ENCODE measurements at regions not wholly inside any gene's neighbourhood (a gene's known extent, or its start where the extent isn't known, plus 50 kb on each side); places are given as distances from the start of the nearest gene placed in this dataset.
"Not testable (repeated sequence)": the region's sequence is repeated elsewhere in the genome, so short reads cannot be mapped to it uniquely, and the experiment has no call there.

DNA sequence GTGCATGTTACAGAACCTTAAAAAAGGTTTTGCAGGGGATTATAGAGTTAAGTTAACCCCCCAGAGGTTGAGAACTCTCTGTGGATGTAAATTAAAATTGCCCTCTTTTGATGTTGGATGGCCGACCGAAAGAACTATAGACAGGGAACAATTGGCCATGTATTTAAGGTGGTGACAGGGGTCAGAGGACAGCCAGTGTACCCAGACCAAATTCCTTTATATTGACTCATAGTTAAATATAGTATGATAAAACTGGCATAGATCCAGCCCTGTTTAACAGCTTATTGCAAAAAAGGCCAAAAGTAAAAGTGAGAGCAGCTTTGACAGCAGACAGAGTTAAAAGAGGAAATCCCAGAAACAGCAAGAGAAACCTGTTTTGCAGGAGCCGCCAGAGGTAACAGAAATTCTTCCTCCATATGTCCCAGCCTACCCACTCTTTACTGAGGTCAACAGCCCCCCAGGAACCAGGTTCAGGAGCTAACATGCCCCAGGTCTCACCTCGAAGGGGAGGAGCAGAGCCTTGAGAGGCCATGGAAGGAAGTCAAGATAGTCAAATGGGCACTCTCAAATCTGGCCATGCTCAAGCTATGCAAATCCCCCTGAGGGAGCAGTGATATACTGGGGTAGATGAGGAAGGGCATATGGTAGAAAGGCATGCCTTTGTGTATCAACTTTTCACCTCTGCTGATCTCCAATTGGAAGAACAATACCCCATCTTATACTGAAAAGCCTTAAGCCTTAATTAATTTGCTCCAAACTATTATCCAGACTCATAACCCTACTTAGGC is 156.4 kb upstream of the COX7C start:
- H3K4me3 ChIP-seq, result no peak overlapping the region
- peaks cover 42% of the 10 kb centered on the region for H3K9me3 ChIP-seq
- H3K36me3 ChIP-seq, result no peaks in the 10 kb centered on the region
- H3K27ac ChIP-seq, result no peak overlapping the region
- no peak overlapping the region for H3K9ac ChIP-seq
- no peaks in the 10 kb centered on the region for H3K4me1 ChIP-seq
- no peak overlapping the region for H3K4me2 ChIP-seq
- no peak for TF ChIP-seq Cebpa-rat (IDR thresholded peaks at IDR 0.05)
- no peaks in the 10 kb centered on the region for H3K27me3 ChIP-seq
- H4K20me1 ChIP-seq, result no peaks in the 10 kb centered on the region

DNA sequence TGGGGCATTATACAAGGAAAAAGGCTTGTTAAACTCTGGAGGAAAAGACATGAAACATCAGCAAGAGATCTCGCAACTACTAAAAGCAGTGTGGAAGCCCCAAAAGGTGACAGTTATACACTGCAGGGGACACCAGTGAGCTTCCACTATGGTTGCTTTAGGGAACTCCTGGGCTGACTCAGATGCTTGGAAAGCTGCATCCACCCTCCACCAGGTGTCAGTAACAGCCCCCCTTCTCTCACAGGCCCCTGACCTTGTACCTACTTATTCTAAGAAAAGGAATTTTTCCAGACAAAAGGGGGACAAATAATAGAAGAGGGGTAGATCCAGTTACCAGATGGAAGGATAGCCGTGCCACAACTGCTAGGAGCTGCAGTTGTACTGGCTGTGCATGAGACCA is 154.4 kb upstream of the COX7C start:
- H3K27ac ChIP-seq, result no peak overlapping the region
- no peaks in the 10 kb centered on the region for H3K36me3 ChIP-seq
- H3K27me3 ChIP-seq, result no peaks in the 10 kb centered on the region
- TF ChIP-seq Cebpa-rat (IDR thresholded peaks at IDR 0.05), result no peak
- no peaks in the 10 kb centered on the region for H3K4me1 ChIP-seq
- H3K9ac ChIP-seq, result no peak overlapping the region
- H3K4me2 ChIP-seq, result no peak overlapping the region
- H3K4me3 ChIP-seq, result no peak overlapping the region
- no peaks in the 10 kb centered on the region for H4K20me1 ChIP-seq
- H3K9me3 ChIP-seq, result peaks cover 51% of the 10 kb centered on the region

DNA sequence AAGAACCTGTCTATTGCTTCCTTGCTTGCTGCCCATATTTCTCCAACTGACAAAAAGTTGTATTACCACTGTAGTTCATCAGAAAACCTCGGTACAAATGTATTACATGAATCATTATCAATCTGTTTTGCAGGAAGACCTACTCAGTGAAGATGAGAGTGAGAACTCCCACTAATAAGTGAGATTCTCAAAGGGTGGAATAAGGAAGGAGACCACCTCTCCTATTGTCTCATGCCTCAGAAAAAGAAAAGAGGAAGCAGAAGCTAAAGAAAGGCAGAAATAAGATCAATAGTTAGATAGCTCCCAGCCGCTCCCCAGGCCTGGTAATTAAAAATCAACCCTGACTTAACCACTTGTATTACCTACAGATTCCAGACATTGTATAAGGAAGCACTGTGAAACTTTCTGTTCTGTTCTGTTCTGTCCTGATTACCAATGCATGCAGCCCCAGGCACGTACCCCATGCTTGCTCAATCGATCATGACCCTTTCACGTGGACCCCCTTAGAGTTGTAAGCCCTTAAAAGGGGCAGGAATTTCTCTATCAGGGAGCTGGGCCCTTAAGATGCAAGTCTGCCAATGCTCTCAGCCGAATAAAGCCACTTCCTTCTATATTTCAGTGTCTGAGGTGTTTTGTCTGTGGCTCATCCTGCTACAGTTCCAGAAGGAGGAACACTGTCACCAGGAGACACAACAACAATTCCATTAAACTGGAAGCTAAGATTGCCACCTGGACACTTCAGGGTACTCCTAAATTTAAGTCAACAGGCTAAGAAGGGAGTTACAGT is 152.5 kb upstream of the COX7C start:
- Histone ChIP-seq H3K4me2 (no peak overlapping the region), H3K9me3 (peaks cover 49% of the 10 kb centered on the region), H3K9ac (no peak overlapping the region), H4K20me1 (no peaks in the 10 kb centered on the region), H3K4me1 (no peaks in the 10 kb centered on the region), H3K4me3 (no peak overlapping the region), H3K36me3 (no peaks in the 10 kb centered on the region), H3K27ac (no peak overlapping the region), H3K27me3 (no peaks in the 10 kb centered on the region)
- TF ChIP-seq Cebpa-rat (IDR thresholded peaks at IDR 0.05), result no peak

DNA sequence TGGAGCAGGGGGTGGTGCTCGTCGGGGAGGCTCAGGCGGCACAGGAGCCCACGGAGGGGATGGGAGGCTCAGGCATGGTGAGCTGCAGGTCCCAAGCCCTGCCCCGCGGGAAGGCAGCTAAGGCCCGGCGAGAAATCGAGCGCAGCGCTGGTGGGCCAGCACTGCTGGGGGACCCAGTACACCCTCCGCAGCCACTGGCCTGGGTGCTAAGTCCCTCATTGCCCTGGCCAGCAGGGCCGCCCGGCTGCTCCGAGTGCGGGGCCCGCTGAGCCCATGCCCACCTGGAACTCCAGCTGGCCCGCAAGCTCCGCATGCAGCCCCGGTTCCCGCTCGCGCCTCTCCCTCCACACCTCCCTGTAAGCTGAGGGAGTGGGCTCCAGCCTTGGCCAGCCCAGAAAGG is 151.0 kb upstream of the COX7C start:
- not testable (repeated sequence) for H3K27me3 ChIP-seq, H3K4me1 ChIP-seq, H3K36me3 ChIP-seq, H3K4me2 ChIP-seq, H3K4me3 ChIP-seq, H4K20me1 ChIP-seq, H3K27ac ChIP-seq, H3K9ac ChIP-seq
- H3K9me3 ChIP-seq, result peaks cover 44% of the 10 kb centered on the region

DNA sequence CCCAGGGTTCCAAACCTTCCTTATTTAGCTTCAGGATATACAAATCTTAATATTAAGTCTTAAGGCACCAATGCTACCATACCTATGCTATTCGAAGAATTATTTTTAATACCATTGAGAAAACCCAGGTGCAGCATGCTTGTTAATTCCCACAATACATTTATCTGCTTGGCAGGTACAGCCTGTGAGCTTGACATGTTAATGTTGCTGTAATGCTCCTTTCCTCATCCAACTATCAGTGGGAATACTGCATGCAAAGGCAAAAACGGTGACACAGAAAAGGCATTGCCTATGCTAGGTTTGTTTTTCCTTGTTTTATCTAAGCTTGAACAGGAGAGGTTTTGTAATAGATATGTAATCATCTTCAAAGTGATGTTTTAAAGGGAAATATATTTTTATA is 135.7 kb upstream of the COX7C start:
- no peaks in the 10 kb centered on the region for H4K20me1 ChIP-seq

DNA sequence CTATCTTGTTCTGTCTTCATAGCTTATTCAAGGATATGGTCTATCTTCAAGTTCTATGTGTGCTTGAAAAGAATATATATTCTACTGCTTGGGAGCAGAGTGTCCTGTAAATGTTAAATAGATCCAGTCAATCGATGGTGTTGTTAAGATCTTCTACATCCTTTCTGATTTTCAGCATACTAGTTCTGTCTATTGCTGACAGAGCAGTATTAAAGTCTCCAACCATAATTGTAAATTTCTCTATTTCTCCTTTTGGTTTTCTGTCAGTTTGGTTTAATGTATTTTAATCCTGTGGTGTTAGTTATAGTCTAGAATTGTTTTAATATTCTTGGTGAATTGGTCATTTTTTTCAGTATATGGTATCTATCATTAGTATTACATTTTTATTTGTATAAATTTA is 124.0 kb upstream of the COX7C start:
- Histone ChIP-seq H3K27me3 (no peaks in the 10 kb centered on the region), H3K36me3 (no peaks in the 10 kb centered on the region), H3K4me3 (no peak overlapping the region), H3K9me3 (no peaks in the 10 kb centered on the region), H4K20me1 (no peaks in the 10 kb centered on the region), H3K27ac (no peak overlapping the region), H3K4me1 (no peaks in the 10 kb centered on the region), H3K4me2 (no peak overlapping the region), H3K9ac (no peak overlapping the region)
- TF ChIP-seq Cebpa-rat (IDR thresholded peaks at IDR 0.05), result no peak

More for the DNA sequence above, 135.7 kb upstream of the COX7C start:
- Histone ChIP-seq H3K4me2 (no peak overlapping the region), H3K27me3 (no peaks in the 10 kb centered on the region), H3K4me3 (no peak overlapping the region), H3K4me1 (no peaks in the 10 kb centered on the region), H3K9me3 (no peaks in the 10 kb centered on the region), H3K9ac (no peak overlapping the region), H3K27ac (no peak overlapping the region), H3K36me3 (no peaks in the 10 kb centered on the region)
- TF ChIP-seq Cebpa-rat (IDR thresholded peaks at IDR 0.05), result no peak

DNA sequence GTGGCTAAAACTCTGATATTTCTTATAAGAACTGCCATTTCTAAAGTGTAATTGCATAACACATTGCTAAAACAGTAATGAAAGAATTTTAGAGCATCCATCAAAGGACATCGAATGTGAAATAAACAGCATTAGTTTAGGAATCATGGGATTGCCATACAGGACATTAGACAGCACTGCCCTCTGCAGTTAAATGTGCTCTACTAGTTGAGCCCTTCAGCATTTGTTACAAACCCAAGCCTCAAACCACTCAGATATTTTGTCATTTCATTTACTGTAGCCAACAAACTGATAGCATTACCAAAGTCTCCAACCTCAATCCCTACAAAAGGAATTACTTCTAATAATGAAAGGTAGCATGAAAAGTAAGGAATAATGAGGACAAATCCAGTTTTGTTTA is 116.8 kb upstream of the COX7C start:
- no peaks in the 10 kb centered on the region for H3K4me1 ChIP-seq
- H4K20me1 ChIP-seq, result no peaks in the 10 kb centered on the region
- no peaks in the 10 kb centered on the region for H3K27me3 ChIP-seq
- H3K4me3 ChIP-seq, result no peak overlapping the region
- H3K4me2 ChIP-seq, result no peak overlapping the region
- TF ChIP-seq Cebpa-rat (IDR thresholded peaks at IDR 0.05), result no peak
- H3K36me3 ChIP-seq, result no peaks in the 10 kb centered on the region
- H3K9ac ChIP-seq, result no peak overlapping the region
- H3K9me3 ChIP-seq, result no peaks in the 10 kb centered on the region
- H3K27ac ChIP-seq, result no peak overlapping the region

DNA sequence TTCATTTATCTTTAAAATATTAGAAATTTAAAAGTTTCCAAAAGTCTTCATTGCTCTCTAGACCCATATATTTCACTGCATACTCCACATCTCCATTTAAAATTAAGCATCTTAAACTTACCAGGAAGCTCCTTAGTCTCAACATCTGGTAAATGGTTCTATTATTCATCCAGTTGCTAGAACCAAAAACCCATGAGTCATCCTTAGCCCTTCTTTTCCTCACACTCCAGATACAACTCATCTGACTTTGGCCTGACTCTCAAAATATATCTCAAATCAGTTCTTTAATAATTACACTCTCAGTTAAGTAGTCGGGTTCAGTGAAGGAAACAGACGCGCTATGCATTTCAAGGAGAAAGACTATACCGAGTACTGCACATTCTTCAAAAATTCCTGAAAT is 110.2 kb upstream of the COX7C start:
- no peaks in the 10 kb centered on the region for H3K4me1 ChIP-seq
- no peaks in the 10 kb centered on the region for H4K20me1 ChIP-seq
- no peak overlapping the region for H3K27ac ChIP-seq
- no peak overlapping the region for H3K4me3 ChIP-seq
- no peak for TF ChIP-seq Cebpa-rat (IDR thresholded peaks at IDR 0.05)
- no peak overlapping the region for H3K4me2 ChIP-seq
- H3K9me3 ChIP-seq, result no peaks in the 10 kb centered on the region
- H3K9ac ChIP-seq, result no peak overlapping the region
- no peaks in the 10 kb centered on the region for H3K27me3 ChIP-seq
- no peaks in the 10 kb centered on the region for H3K36me3 ChIP-seq

DNA sequence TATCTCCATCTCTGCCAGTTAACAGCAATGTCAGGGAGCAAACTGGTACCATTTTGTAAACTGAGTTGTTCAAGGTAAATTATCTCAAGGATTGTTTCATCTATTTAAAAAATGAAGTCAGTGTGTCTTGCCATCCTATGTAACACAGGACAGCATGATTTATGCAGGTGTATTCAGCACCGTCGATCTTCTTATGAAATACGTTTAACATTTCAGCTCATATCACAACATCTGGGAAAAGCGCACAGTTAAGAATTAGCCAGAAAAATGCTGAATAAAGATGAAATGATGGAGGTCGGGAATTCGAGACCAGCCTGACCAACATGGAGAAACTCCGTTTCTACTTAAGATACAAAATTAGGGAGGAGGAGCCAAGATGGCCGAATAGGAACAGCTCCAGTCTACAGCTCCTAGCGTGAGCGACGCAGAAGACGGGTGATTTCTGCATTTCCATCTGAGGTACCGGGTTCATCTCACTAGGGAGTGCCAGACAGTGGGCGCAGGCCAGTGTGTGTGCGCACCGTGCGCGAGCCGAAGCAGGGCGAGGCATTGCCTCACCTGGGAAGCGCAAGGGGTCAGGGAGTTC is 107.3 kb upstream of the COX7C start:
- not testable (repeated sequence) for H3K27ac ChIP-seq, H3K9ac ChIP-seq

DNA sequence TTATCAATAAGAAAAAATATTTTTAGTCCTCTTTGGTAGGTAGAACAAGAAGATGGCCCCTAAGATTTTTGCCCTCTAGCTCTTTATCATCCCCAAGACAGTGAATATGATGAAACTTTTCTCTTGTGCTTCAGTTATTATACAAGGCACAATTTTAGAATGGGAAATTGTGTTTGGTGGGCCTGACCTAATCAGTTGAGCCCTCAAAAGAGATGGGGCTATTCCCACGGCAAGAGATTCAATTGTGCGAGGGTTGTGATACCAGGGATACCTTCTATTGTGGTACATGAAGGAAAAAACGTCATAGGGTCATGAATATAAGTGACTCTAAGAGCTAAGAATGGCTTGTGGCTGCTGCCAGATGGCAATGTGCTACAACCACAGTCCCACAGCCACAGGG is 94.0 kb upstream of the COX7C start:
- Histone ChIP-seq H3K4me2 (no peak overlapping the region), H4K20me1 (no peaks in the 10 kb centered on the region), H3K4me1 (no peaks in the 10 kb centered on the region), H3K27me3 (no peaks in the 10 kb centered on the region), H3K27ac (no peak overlapping the region), H3K9me3 (no peaks in the 10 kb centered on the region), H3K9ac (no peak overlapping the region), H3K36me3 (no peaks in the 10 kb centered on the region), H3K4me3 (no peak overlapping the region)
- no peak for TF ChIP-seq Cebpa-rat (IDR thresholded peaks at IDR 0.05)

More for the DNA sequence above, 107.3 kb upstream of the COX7C start:
- H3K9me3 ChIP-seq, H3K36me3 ChIP-seq, H3K4me2 ChIP-seq, H3K27me3 ChIP-seq, H4K20me1 ChIP-seq, H3K4me1 ChIP-seq, H3K4me3 ChIP-seq: not testable (repeated sequence)

Measured in BLaER1 (cell line).